ENCODE measurements at regions not wholly inside any gene's neighbourhood (a gene's known extent, or its start where the extent isn't known, plus 50 kb on each side); places are given as distances from the start of the nearest gene placed in this dataset.

- DNase-seq (ENCODE audit: low read depth) = no peak
These were observed 56.6 kb upstream of the PACRGL start for GRCh38 chr4:20643631-20644030.

DNA sequence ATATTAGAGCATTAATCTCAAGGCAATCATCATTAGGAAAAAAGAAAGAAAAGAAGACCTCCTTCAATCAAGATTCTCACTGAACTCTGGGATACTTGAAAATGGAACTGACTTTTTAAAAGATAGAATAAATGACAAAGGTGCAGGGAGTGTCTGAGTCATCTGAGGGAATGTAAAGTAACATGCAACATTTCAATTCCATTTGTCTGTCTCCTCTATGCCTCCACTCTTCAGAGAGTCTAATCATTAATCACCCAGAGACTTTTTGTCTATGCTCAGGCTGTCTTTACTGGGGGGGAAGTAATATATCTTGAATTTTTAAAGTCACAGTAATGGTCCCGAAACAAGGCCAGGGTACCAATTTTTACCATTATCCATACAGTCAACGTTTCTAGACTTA is 55.0 kb upstream of the PACRGL start:
- DNase-seq (ENCODE audit: low read depth) = peak; percentile 27

DNA sequence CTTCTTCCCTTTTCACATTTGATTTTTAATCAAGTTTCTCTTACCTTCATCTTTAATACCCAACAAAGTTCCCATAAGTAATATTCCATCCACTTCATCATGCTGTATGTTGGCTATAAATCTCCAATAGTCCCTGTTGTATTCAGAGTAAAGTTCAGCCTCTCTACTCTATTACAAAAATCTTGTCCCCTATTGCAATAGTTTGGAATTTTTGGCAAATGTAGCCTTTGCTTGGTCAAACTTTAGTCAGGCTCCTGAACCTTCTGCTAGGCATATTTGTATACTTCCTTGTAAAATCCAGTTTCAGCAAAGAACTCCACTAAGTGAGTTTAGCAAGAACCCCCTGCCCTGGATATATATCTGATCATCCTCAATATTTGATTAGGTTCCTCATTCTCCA is 54.0 kb upstream of the PACRGL start:
- no peak for DNase-seq (ENCODE audit: low read depth)
